HG02840 (cell line): ENCODE measurements at regions not wholly inside any gene's neighbourhood (a gene's known extent, or its start where the extent isn't known, plus 50 kb on each side); places are given as distances from the start of the nearest gene placed in this dataset.
"Not testable (repeated sequence)": the region's sequence is repeated elsewhere in the genome, so short reads cannot be mapped to it uniquely, and the experiment has no call there.

Source experiments
- ATAC-seq: cut with Tn5 transposase; IDR thresholded peaks from one replicate; pipeline ENCODE4 v1.9.1; 2021; ENCODE audit warnings: mild to moderate bottlenecking, moderate library complexity, moderate number of reproducible peaks; ENCODE audit not compliant: unreplicated experiment, low FRiP score

DNA sequence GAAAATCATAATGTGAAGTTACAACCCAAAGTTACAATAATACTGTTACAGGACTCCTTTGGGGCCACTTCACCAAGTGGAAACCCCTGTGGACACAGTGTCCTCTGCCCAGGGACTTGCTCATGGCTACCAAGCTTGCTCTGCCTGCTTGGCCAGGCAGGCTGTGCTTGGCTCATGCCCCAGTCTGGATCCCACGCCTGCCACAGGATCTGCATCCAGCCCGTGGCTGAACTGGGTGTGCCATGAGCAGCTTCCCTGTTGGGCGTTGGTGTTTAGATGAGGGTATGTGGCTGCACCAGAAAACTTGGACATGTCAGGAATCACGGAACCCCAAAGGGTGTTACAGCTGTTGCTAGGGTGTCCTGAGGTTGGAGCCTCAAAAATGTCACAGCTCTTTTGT, 820.9 kb downstream of the SLC6A15 start:
- ATAC-seq = no peak

GRCh38 chr12:84089356-84089755, 823.2 kb downstream of the SLC6A15 start:
- ATAC-seq = no peak

GRCh38 chr12:84085046-84085445, 827.6 kb downstream of the SLC6A15 start:
- ATAC-seq = no peak

DNA sequence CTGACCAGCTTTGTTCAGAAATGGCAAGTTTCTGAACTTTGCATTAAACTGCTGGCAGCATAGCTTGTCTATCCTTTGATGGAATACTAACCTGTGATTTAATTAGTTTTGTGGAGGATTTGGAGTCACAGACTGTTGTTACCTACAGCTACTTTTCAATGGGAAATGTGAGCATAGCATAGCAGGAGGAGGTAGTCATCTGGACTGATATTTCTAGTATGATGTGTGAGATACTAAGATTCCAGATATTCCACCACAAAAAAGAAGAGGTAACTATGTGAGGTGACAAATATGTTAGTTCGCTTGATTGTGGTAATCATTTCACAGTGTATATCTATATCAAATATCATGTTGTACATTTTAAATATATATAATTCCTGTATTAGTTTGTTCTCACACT, 833.0 kb downstream of the SLC6A15 start:
- ATAC-seq = no peak

GRCh38 chr12:84077679-84078078, 834.9 kb downstream of the SLC6A15 start:
- no peak for ATAC-seq

- no peak for ATAC-seq
Observed at GRCh38 chr12:84075991-84076390, 836.6 kb downstream of the SLC6A15 start.

DNA sequence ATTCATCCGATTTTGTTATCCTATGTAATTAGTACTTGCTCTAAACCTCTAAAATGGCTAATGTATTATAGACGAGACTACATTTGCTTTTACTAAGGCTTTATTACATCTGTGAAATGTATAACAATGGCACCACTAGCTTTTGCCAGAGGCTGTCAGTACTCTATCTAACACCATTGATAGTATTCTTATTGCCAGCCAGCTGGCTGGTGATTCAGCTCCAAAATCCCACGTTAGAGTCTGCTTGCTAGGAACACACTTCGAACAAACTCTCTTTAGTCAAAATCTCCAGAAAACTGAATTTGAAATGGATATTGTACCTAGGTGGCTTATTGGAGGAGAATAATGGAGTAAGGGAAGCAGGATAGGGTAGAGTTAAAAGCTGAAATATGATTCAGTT, 839.2 kb downstream of the SLC6A15 start:
- no peak for ATAC-seq

GRCh38 chr12:84072961-84073360, 839.6 kb downstream of the SLC6A15 start:
- ATAC-seq = no peak

DNA sequence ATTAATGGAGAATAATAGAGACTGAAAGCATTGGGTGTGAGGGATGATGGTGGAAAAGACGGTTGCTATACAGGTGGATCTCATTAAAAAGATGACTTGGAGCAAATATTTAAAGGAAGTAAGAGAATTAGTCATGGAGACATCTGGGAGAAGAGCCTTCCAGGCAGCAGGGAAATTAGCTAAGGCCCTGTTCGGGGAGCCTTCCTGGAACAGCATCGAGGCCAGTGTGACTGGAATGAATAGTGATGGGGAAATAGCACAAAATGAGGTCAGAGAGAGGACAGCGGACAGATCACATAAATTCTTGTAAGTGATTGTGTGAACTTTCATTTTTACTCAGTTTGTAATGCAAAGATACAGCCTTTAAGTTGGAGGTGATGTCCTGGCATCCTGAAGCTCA, 842.3 kb downstream of the SLC6A15 start:
- ATAC-seq = no peak

DNA sequence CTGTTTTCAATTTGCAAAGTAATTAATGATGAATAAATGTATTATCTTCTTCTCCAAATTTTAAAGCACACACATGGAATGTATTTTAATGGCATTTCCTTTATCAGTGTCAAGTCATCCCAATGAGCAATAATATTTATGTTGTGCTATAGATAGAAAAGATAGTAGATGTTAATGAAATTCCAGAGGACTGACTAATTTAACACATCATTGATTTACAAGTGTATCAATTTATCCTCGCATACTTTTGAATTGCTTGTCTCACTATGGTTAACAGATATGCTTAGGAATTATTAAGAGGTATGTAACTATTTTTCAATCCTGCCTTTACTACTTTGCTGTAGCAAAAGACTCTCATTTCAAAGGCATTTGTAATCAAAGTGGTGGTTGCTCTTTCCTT, 842.9 kb downstream of the SLC6A15 start:
- no peak for ATAC-seq

DNA sequence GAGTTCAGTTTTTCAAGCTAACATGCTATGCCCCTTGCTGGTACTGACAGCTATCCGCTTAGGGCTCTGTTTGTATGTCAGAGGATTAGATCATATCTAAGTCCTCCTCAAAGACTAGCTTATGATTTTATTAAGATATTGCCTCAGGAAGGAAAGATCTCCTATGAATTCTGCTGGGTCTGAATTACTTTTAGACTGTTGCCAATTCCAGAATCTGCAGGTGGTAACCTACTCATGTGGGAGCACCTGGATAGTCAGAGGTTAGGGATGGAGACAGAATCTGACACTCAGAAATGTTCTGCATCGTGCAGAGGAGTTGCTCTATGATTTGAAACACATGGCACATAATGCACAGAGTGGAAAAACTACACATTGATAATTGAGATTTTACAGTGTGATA, 843.4 kb downstream of the SLC6A15 start:
- no peak for ATAC-seq

- ATAC-seq = no peak
Observed at GRCh38 chr12:84058136-84058535, 854.5 kb downstream of the SLC6A15 start.

- no peak for ATAC-seq
Observed at GRCh38 chr12:84054811-84055210, 857.8 kb downstream of the SLC6A15 start.

DNA sequence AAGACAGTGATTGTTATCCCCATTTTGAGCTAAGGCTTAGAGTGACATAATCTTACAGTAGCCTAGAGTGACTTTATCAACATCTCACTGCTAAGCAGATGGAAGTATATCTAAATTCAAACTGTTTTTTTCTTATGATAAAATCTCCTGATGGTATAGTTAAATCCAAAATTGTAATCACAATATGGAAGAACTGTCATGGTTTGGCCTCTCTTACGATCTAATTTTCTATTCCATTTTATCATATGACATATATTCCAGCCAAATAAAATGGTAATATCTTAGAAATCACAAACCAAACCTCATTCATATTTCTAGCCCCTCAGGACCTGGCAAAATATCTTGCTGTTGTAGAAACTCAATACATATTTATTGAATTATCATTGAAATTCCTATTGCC, 864.7 kb downstream of the SLC6A15 start:
- ATAC-seq = no peak

GRCh38 chr12:84046859-84047258, 865.7 kb downstream of the SLC6A15 start:
- ATAC-seq = no peak

GRCh38 chr12:84043355-84043754, 869.2 kb downstream of the SLC6A15 start:
- no peak for ATAC-seq

- no peak for ATAC-seq
Observed at GRCh38 chr12:84038242-84038641, 874.4 kb downstream of the SLC6A15 start.

DNA sequence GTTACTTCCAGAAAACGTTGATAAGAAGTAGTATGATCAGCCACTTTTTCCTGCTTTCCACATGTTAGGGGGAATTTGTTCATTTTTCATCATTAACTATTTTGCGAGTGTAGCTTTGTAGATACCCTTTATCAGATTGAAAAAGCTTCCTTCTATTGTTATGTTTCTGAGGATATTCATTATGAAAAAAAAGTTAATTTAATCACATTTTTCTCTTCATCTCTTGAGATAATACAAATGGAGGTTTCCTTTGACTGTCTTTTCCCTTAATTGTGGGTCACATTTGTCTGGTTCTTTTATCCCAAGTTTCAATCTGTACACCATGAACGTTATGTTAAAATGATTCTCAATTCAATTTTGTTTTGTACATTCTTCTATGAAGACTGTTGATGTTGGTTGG, 875.7 kb downstream of the SLC6A15 start:
- ATAC-seq = no peak

DNA sequence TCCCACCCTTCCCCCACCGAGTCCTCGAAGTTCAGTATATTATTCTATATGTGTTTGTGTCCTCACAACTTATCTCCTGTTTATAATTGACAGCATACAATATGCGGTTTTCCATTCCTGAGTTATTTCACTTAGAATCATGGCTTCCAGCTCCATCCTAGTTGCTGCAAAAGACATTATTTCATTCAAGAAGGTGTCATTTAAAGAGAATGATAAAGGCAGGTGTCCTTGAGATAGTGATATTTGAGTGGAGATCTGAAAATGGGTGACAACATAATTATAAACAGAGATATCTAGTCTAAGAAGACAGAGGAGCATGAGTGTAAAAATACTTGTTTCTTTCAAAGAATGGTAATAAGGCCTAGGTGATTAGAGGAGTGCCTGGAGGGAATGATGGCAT, 876.8 kb downstream of the SLC6A15 start:
- no peak for ATAC-seq

- ATAC-seq = no peak
Observed at GRCh38 chr12:84034871-84035270, 877.7 kb downstream of the SLC6A15 start.

DNA sequence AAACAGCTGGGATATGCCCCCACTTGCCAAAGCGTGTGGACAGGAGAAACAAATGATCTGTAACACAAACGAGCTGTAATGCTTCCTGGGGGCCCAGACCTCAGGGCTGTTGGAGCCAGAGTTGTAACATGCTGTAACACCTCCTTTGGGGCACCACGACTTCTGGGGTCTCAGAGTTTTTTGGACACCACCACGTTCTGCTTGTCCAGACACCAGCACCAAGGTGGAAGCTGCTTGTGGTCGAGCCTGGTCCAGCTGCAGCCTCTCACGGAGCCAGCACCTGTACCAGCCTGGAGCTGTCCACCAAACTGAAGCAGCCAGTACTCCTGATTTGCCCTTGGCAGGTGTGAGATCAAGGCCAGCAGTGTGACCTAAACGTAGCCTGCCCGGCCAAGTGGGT, 879.4 kb downstream of the SLC6A15 start:
- ATAC-seq = no peak

- ATAC-seq = not testable (repeated sequence)
Observed at GRCh38 chr12:84018556-84019179, 893.9 kb downstream of the SLC6A15 start.

GRCh38 chr12:84016956-84017355, 895.6 kb downstream of the SLC6A15 start:
- no peak for ATAC-seq
